GM12878 (cell line): ENCODE measurements at regions not wholly inside any gene's neighbourhood (a gene's known extent, or its start where the extent isn't known, plus 50 kb on each side); places are given as distances from the start of the nearest gene placed in this dataset.
"Not testable (repeated sequence)": the region's sequence is repeated elsewhere in the genome, so short reads cannot be mapped to it uniquely, and the experiment has no call there.

ENCODE experiments used
- ATAC-seq: fragments of 200-7000 bp; cut with Tn5 transposase; 3 replicates; pipeline ENCODE4 v1.9.1; 2020; ENCODE audit warnings: mild to moderate bottlenecking, moderate library complexity
- BruUV-seq: library from RNA; stranded (reverse); fragments of 400-500 nt; replicated peaks from 2 replicates; lab custom pipeline; 2021; lab: Mats Ljungman, UMichigan
- CTCF ChIA-PET: fragments of 300-600 bp; sonication (Branson Sonifier 250); formaldehyde crosslinking; extraction: SDS; loops from one replicate; lab custom pipeline; 2021; ENCODE audit warnings: inconsistent platforms; lab: Yijun Ruan, JAX
- POLR2A ChIA-PET: fragments of 350-600 bp; formaldehyde crosslinking; extraction: SDS; loops from one replicate; lab custom pipeline; 2021; ENCODE audit warnings: inconsistent platforms; lab: Charles Lee
- RAD21 ChIA-PET: fragments of 300-600 bp; sonication (Branson Sonifier 250); formaldehyde crosslinking; loops from one replicate; lab custom pipeline; 2023; ENCODE audit warnings: antibody characterized with exemption; ENCODE audit not compliant: unreplicated experiment; lab: Charles Lee
- SMC1A ChIA-PET: fragments of 300-600 bp; sonication (Branson Sonifier 250); formaldehyde crosslinking; loops from one replicate; lab custom pipeline; 2023; ENCODE audit not compliant: unreplicated experiment, uncharacterized antibody; lab: Charles Lee
- DNase-seq: peaks from one replicate; pipeline ENCODE4 v3.0.0-alpha.2; 2011; ENCODE audit warnings: low read depth, low spot score
- FAIRE-seq: peaks from 3 replicates; lab custom pipeline; 2011; peaks lifted over from hg19 to GRCh38; lab: Jason Lieb, UNC
- H2AFZ ChIP-seq: 2 replicates; pipeline ENCODE4 v1.6.0; 2011; ENCODE audit warnings: low read depth, low read length, control low read depth; ENCODE audit not compliant: control insufficient read depth
- H3K27ac ChIP-seq: 2 replicates; pipeline ENCODE4 v1.5.1; 2011; ENCODE audit warnings: control low read depth; ENCODE audit not compliant: control insufficient read depth, insufficient read depth
- H3K27me3 ChIP-seq, 2 experiments: replicated peaks in 1 of 2; 2 replicates each; pipeline versions ENCODE4 v1.6.0 to v1.6.1; 2011; ENCODE audit warnings: low read length in 1 of 2; ENCODE audit not compliant: control insufficient read depth in 2 of 2, insufficient read depth in 2 of 2
- H3K36me3 ChIP-seq, 2 experiments: 2 replicates each; pipeline ENCODE4 v1.5.1; 2011; ENCODE audit warnings: low read length in 1 of 2; ENCODE audit not compliant: control insufficient read depth in 2 of 2, insufficient read depth in 2 of 2
- H3K4me1 ChIP-seq: 2 replicates; pipeline ENCODE4 v1.6.1; 2011; ENCODE audit warnings: mild to moderate bottlenecking, low read length, moderate library complexity, mixed read lengths; ENCODE audit not compliant: control insufficient read depth, insufficient read depth
- H3K4me2 ChIP-seq: 2 replicates; pipeline ENCODE4 v1.6.0; 2011; ENCODE audit warnings: control low read depth; ENCODE audit not compliant: control insufficient read depth, insufficient read depth
- H3K4me3 ChIP-seq: fragments of 200-600 bp; sonication (generic); 2 replicates; pipeline ENCODE4 v1.5.1; 2016
- H3K79me2 ChIP-seq: 2 replicates; pipeline ENCODE4 v1.6.0; 2011; ENCODE audit warnings: low read length; ENCODE audit not compliant: control insufficient read depth, insufficient read depth
- H3K9ac ChIP-seq: 2 replicates; pipeline ENCODE4 v1.8.0; 2011; ENCODE audit warnings: low read length, control low read depth, mixed read lengths; ENCODE audit not compliant: control insufficient read depth, insufficient read depth
- H3K9me3 ChIP-seq: replicated peaks from 3 replicates; pipeline ENCODE4 v1.5.1; 2011; ENCODE audit warnings: mild to moderate bottlenecking, low read length; ENCODE audit not compliant: control insufficient read depth, insufficient read depth
- H4K20me1 ChIP-seq: 2 replicates; pipeline ENCODE4 v1.6.0; 2011; ENCODE audit not compliant: control insufficient read depth, insufficient read depth
- CEBPB ChIP-seq, 2 experiments: fragments of 150-350 bp in 1 of 2; IDR thresholded peaks; 2 replicates each; pipeline ENCODE4 v1.6.1; 2012 to 2014; ENCODE audit warnings: low read depth in 2 of 2, low read length in 2 of 2, borderline replicate concordance in 1 of 2, inconsistent platforms in 1 of 2
- CHD2 ChIP-seq: IDR thresholded peaks from 2 replicates; pipeline ENCODE4 v1.6.1; 2011; ENCODE audit warnings: low read depth, low read length, improper control_type of control experiment, borderline replicate concordance
- ETV6 ChIP-seq, 2 experiments: fragments of 450-650 bp in 1 of 2; IDR thresholded peaks in 1 of 2; conservative IDR thresholded peaks in 1 of 2; 2 replicates each; pipeline ENCODE4 v1.6.1; 2014; ENCODE audit warnings: antibody characterized with exemption in 1 of 2, borderline replicate concordance in 1 of 2, low read depth in 1 of 2, mild to moderate bottlenecking in 1 of 2, moderate library complexity in 1 of 2
- GABPA ChIP-seq: IDR thresholded peaks from 2 replicates; pipeline ENCODE4 v1.6.1; 2014; ENCODE audit warnings: antibody characterized with exemption, low read depth, mild to moderate bottlenecking, inconsistent platforms
- NFYB ChIP-seq: IDR thresholded peaks from 2 replicates; pipeline ENCODE4 v1.6.1; 2011; ENCODE audit warnings: low read depth, mild to moderate bottlenecking, low read length, improper control_type of control experiment, moderate library complexity; ENCODE audit not compliant: insufficient read depth
- SMC3 ChIP-seq: IDR thresholded peaks from 2 replicates; pipeline ENCODE4 v1.6.1; 2011; ENCODE audit warnings: low read length, improper control_type of control experiment, borderline replicate concordance
- ZNF622 ChIP-seq: fragments of 450-650 bp; IDR thresholded peaks from 2 replicates; pipeline ENCODE4 v1.6.1; 2017; ENCODE audit warnings: mild to moderate bottlenecking, inconsistent platforms
- WGBS: methylation state at CpG from one replicate; pipeline ENCODE4 v1.1.6; 2016; ENCODE audit warnings: low lambda C conversion rate; ENCODE audit not compliant: insufficient replicate concordance, insufficient coverage; ENCODE audit errors: missing lambda C conversion rate; 5-methylcytosine and 5-hydroxymethylcytosine counted together
- in situ Hi-C: fragments of 300-500 bp; cut with MboI; formaldehyde crosslinking; loops from 9 replicates; pipeline ENCODE4 v1.14.3; 2018; ENCODE audit warnings: mixed read lengths
- intact Hi-C: fragments of 100-400 bp; cut with micrococcal nuclease; formaldehyde crosslinking; loops from one replicate; pipeline ENCODE4 v1.14.2; 2022; ENCODE audit not compliant: unreplicated experiment
- TF ChIP-seq, protein P1 (sequence below): IDR thresholded peaks from 2 replicates; pipeline ENCODE4 v1.6.1; 2012; ENCODE audit warnings: low read depth, low read length, improper control_type of control experiment
- TF ChIP-seq, protein P2 (sequence below): fragments of 450-650 bp; formaldehyde crosslinking; IDR thresholded peaks from 2 replicates; pipeline ENCODE4 v1.4.0; 2020; ENCODE audit warnings: mild to moderate bottlenecking, moderate library complexity
- TF ChIP-seq, protein P3 (sequence below): fragments of 450-650 bp; formaldehyde crosslinking; IDR thresholded peaks from 2 replicates; pipeline ENCODE4 v1.5.0; 2022; ENCODE audit warnings: mild to moderate bottlenecking, missing genetic modification characterization

DNA sequence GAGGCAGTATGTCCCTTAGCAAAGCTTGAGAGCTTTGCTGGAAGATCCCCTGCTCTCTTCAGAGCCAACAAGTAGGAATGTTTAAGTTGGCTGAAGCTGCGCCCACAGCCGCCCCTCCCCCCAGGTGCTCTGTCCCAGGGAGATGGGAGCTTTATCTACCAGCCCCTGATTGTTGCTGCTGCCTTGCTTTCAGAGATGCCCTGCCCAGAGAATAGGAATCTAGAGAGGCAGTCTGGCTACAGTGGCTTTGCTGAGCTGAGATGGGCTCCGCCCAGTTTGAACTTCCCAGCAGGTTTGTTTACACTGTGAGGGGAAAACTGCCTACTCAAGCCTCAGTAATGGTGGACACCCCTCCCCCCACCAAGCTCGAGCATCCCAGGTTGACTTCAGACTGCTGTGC lies 423.6 kb downstream of the KCTD16 start:
- intact Hi-C loops, ATAC-seq, H4K20me1 ChIP-seq, H3K4me1 ChIP-seq, CTCF ChIA-PET, H3K9me3 ChIP-seq, H2AFZ ChIP-seq, POLR2A ChIA-PET, H3K4me3 ChIP-seq, in situ Hi-C loops, H3K4me2 ChIP-seq, BruUV-seq, H3K27ac ChIP-seq, DNase-seq, RAD21 ChIA-PET, FAIRE-seq, H3K36me3 ChIP-seq, SMC1A ChIA-PET, H3K27me3 ChIP-seq, H3K79me2 ChIP-seq, H3K9ac ChIP-seq: not testable (repeated sequence)
- WGBS, result 8% methylated on average over 4 of the region's 4 CpGs

DNA sequence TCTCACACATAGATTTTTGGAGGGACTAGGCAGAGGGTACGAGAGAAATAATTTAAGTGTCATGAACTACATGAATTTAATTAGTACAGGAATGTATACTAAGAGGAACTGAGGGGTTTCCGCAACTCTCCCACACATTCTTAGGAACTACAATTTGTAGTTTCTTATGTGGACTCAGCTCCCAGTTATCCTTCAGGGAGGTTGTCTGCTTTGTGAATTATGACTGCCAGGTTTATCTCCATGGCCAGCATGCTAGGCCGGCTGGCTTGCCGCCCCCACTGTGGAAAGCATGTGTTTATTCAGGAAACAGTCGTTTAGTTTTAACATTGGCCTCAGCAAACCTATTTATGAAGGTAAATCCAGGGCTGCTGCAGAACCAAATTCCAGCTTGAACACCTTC lies 415.0 kb downstream of the KCTD16 start:
- H4K20me1 ChIP-seq, result no peaks in the 10 kb centered on the region
- H3K27ac ChIP-seq, result no peak overlapping the region
- H3K27me3 ChIP-seq, result no peaks in the 10 kb centered on the region; a peak in 1 of 4 replicates
- no peaks in the 10 kb centered on the region for H3K36me3 ChIP-seq
- no peak for FAIRE-seq
- DNase-seq, result no peak
- 31% methylated on average over 5 of the region's 5 CpGs for WGBS
- ATAC-seq, result no peak
- H2AFZ ChIP-seq, result no peak overlapping the region
- RAD21 ChIA-PET, result no interaction called here
- no peaks in the 10 kb centered on the region for H3K9me3 ChIP-seq
- no peaks in the 10 kb centered on the region for H3K79me2 ChIP-seq
- H3K4me2 ChIP-seq, result no peak overlapping the region
- POLR2A ChIA-PET, result no interaction called here
- SMC1A ChIA-PET, result no interaction called here
- no peak overlapping the region for H3K4me3 ChIP-seq
- in situ Hi-C loops, result no loop called here
- intact Hi-C loops, result no loop called here
- BruUV-seq, result no TSS peak
- H3K4me1 ChIP-seq, result no peaks in the 10 kb centered on the region
- H3K9ac ChIP-seq, result no peak overlapping the region
- CTCF ChIA-PET, result no interaction called here
- TF ChIP-seq ZNF622 (no peak), SMC3 (no peak), CEBPB (IDR thresholded peaks at IDR 0.05; ENCODE audit: borderline replicate concordance in 1 of 2, low read depth in 2 of 2, low read length in 2 of 2) (no peak), GABPA (no peak), CHD2 (no peak), NFYB (no peak), ETV6 (conservative IDR thresholded peaks at IDR 0.05 in 1 of 2, IDR thresholded peaks at IDR 0.05 in 1 of 2; ENCODE audit: borderline replicate concordance in 1 of 2, low read depth in 1 of 2) (no peak)
- TF ChIP-seq, protein P1, sequence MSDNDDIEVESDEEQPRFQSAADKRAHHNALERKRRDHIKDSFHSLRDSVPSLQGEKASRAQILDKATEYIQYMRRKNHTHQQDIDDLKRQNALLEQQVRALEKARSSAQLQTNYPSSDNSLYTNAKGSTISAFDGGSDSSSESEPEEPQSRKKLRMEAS, result no peak
- TF ChIP-seq, protein P2, sequence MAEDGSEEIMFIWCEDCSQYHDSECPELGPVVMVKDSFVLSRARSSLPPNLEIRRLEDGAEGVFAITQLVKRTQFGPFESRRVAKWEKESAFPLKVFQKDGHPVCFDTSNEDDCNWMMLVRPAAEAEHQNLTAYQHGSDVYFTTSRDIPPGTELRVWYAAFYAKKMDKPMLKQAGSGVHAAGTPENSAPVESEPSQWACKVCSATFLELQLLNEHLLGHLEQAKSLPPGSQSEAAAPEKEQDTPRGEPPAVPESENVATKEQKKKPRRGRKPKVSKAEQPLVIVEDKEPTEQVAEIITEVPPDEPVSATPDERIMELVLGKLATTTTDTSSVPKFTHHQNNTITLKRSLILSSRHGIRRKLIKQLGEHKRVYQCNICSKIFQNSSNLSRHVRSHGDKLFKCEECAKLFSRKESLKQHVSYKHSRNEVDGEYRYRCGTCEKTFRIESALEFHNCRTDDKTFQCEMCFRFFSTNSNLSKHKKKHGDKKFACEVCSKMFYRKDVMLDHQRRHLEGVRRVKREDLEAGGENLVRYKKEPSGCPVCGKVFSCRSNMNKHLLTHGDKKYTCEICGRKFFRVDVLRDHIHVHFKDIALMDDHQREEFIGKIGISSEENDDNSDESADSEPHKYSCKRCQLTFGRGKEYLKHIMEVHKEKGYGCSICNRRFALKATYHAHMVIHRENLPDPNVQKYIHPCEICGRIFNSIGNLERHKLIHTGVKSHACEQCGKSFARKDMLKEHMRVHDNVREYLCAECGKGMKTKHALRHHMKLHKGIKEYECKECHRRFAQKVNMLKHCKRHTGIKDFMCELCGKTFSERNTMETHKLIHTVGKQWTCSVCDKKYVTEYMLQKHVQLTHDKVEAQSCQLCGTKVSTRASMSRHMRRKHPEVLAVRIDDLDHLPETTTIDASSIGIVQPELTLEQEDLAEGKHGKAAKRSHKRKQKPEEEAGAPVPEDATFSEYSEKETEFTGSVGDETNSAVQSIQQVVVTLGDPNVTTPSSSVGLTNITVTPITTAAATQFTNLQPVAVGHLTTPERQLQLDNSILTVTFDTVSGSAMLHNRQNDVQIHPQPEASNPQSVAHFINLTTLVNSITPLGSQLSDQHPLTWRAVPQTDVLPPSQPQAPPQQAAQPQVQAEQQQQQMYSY (CRISPR knock-in tag), result no peak
- TF ChIP-seq, protein P3, sequence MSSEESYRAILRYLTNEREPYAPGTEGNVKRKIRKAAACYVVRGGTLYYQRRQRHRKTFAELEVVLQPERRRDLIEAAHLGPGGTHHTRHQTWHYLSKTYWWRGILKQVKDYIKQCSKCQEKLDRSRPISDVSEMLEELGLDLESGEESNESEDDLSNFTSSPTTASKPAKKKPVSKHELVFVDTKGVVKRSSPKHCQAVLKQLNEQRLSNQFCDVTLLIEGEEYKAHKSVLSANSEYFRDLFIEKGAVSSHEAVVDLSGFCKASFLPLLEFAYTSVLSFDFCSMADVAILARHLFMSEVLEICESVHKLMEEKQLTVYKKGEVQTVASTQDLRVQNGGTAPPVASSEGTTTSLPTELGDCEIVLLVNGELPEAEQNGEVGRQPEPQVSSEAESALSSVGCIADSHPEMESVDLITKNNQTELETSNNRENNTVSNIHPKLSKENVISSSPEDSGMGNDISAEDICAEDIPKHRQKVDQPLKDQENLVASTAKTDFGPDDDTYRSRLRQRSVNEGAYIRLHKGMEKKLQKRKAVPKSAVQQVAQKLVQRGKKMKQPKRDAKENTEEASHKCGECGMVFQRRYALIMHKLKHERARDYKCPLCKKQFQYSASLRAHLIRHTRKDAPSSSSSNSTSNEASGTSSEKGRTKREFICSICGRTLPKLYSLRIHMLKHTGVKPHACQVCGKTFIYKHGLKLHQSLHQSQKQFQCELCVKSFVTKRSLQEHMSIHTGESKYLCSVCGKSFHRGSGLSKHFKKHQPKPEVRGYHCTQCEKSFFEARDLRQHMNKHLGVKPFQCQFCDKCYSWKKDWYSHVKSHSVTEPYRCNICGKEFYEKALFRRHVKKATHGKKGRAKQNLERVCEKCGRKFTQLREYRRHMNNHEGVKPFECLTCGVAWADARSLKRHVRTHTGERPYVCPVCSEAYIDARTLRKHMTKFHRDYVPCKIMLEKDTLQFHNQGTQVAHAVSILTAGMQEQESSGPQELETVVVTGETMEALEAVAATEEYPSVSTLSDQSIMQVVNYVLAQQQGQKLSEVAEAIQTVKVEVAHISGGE, result no peak
